Stimulated activated CD4-positive, alpha-beta T cell treated with anti-CD3 and anti-CD28 coated beads, Interleukin-4, amount 100 ng/mL, for 1 hour (primary cell): ENCODE measurements at regions not wholly inside any gene's neighbourhood (a gene's known extent, or its start where the extent isn't known, plus 50 kb on each side); places are given as distances from the start of the nearest gene placed in this dataset.
"Not testable (repeated sequence)": the region's sequence is repeated elsewhere in the genome, so short reads cannot be mapped to it uniquely, and the experiment has no call there.

ENCODE experiments used
- DNase-seq: peaks from one replicate; pipeline ENCODE4 v3.0.0-alpha.2; 2020

DNA sequence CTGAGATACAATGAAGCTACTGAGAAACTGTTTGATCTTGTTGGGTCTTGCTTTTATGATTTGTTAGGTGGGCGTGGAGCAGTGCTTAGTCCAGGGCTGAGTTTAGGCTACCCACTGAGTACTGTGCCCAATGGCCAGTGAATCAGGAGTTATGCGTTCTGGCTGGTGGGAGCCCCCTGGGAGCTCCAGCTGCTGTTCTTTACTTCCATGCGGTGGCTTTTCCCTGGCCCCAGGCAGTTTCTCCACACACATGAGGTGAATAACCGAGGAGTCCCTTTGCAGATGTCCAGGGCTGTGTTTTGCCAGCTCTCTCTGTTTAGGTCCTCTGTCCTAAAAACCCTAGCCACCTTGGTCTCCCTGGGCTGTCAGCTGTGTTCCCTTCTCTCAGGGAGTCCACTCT, 106.5 kb downstream of the KLF13 start:
- no peak for DNase-seq

DNA sequence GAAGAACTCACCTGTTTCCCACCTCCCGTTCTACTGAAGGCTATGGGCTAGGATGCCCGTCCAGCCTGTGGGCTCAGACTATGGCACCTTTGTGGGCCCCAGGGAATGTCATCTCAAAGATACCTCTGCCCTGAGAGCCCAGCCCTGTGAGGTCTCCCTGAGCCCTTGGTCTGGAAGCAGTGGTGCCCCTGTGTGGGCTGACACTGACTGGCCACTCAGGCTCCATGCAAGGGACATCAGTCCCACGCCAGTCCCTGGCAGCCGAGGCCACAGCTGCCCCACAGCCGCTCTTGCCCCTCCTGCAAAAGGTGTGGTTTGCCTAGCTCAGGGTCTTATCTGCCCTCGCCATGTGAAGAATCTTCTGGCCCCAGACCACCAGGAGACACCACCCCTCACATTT, 106.9 kb downstream of the KLF13 start:
- DNase-seq, result no peak

- no peak for DNase-seq
Measured at GRCh38 chr15:31434275-31434587, 107.6 kb downstream of the KLF13 start.

DNA sequence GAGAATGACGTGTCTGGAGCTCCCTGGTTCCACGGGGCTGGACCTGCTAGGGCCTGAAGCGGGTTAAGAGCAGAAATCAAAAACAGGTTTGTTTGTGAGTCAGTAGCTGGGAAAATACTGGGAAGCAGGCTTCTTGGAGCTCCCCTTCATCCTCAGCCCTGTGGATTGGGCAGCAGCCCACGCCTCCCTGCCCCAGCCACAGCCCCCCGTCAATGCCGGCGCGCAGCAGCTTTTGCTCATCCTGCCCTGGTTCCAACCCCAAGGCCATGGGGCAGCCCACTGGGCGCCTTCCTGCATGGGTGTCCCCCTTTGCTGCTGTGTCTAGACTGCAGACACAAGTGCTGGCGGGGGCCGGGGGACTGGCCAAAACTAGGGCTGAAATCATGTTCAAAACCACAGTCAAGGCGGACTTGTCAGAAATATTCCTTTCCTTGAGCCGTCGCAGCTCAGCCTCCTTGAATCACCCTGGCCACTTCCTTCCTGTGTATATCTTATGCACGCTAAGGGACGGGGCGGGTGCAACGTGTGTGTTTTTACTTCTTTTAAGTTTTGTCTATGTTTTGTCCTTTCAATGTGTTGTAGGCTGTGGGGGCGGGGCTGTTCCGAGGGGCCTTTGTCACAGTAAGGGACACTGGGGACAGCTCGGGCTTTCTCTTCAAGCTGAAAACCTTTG, 108.1 kb downstream of the KLF13 start:
- peak; percentile 81 for DNase-seq

DNA sequence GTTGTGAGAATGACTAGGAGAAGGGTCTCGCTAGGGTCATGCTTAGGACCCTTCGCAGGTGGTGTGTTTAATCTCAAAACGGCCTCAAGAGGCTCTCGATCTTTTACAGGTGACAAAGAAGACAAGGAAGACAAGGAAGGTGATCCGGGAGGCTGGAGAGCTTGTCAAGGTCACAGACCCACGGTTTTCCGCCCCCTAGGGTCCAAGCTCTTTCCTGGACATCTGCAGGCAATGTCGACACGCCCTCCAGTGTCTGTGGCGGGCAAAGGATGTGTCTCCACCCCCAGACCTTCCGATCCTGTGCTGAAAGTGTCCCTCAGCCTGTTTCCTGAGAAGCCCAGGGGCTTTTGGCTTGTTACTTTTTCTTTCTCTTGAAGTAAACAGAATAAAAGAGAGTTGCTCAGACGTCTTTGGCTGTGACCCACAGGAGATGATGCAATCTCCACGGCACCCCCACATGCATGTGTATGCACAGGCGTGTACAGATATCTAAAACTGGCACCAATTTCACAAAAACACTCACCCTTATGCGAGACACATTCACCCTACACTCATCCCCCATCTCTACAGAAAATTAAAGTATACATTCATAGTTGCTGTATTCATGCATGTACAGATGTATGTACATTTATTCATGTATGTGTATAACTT, 108.8 kb downstream of the KLF13 start:
- DNase-seq, result peak; percentile 80

GRCh38 chr15:31435912-31436628, 109.4 kb downstream of the KLF13 start:
- DNase-seq, result peak; percentile 40

GRCh38 chr15:31437686-31438085, 111.1 kb downstream of the KLF13 start:
- DNase-seq, result peak; percentile 71

- DNase-seq, result no peak
Measured at GRCh38 chr15:31438601-31439265, 112.1 kb downstream of the KLF13 start.

DNA sequence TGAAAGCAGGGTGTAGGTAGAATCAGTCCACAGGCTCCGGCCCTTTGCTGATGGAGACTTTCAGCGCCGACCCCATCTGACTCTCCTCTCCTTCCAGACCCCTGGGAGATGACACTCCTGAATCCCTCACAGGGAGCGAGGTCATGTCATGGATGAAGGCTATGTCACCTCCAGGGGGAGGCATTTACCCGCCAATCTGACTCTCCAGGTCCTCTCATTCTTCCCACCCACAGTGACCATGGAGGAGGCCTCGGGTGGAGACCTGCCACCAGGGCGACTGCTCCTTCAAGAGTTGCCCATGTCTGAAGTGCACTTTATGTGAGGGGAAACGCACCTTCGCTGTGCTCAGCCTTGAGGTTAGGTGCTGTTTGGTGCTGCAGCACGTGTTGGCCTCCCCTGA, 112.7 kb downstream of the KLF13 start:
- peak; percentile 24 for DNase-seq

DNA sequence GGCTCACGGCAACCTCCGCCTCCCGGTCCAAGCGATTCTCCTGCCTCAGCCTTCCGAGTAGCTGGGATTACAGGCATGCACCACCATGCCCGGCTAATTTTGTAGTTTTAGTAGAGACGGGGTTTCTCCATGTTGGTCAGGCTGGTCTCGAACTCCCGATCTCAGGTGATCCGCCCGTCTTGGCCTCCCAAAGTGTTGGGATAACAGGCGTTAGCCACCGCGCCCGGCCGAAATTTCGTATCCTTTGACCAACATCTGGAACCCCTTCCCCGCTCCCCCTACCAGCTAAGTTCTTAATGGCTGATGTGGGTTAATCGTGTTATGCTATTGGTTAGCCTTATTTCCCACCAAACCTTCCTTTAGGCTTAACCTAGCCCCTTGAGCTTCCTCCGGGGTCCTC, 113.6 kb downstream of the KLF13 start:
- DNase-seq, result not testable (repeated sequence)

DNA sequence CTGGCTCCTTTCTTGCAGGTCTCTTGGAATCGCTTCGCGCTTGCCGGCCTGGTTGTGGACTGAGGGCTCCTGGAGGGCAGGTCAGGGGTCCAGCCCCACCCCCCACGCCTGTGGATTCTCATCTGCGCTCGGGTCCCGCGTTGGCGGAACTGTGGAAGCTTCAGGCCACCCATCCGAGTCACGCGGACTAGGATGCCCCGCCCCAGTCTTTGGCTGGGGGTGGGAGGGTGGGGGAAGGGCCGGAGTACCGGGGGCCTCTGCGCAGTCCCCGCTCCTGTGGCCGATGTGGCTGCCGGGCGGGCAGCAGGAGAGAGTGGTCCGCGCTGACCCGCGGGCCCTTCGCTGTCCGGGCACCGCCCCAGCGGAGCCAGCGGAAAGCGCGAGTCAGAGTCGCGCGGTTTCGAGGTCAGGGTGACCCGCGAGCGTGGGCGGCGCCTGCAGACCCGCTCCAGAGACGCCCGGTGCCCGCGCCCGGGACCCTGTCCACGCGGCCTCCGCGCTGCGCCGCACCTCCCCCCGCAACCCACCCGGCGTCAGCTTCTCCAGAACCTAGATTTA, 114.2 kb downstream of the KLF13 start:
- DNase-seq, result peak; percentile 54

DNA sequence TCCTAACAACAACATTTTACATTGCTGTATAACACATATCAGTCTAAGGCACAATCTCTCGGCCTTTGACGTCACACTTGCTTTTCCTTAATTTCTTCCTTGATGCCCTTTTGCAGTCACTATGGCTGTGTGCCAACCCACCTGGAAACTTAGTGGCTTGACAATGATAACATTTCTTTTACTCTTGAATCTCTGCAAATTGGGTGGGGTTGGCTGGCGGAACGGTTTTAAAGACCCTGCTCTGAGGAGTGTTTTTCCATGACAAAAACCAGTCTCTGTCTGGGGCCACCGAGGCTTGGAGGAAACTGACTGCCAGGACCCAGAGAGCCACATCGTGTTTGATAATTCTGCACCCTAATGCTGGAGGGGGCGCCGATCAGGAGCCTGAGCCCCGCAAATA, 115.6 kb downstream of the KLF13 start:
- DNase-seq, result no peak

GRCh38 chr15:31442699-31443111, 116.1 kb downstream of the KLF13 start:
- DNase-seq, result no peak

GRCh38 chr15:31444844-31445243, 118.2 kb downstream of the KLF13 start:
- no peak for DNase-seq

DNA sequence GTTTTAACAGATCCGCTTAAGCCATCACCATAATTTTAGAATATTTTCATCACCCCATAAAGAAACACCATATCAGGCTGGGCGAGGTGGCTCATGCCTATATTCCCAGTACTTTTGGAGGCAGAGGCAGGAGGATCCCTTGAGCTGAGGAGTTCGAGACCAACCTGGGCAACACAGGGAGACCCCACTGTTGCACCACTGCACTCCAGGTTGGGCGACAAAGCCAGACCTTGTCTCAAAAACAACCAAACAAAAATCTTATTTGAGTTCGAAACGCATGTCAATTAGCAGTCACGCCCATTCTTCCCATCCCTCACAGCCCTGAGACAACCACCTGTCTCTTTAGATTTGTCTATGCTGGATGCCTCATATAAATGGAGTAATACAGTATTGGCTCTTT, 119.9 kb downstream of the KLF13 start:
- DNase-seq, result no peak

- no peak for DNase-seq
Measured at GRCh38 chr15:31447931-31448634, 121.4 kb downstream of the KLF13 start.

DNA sequence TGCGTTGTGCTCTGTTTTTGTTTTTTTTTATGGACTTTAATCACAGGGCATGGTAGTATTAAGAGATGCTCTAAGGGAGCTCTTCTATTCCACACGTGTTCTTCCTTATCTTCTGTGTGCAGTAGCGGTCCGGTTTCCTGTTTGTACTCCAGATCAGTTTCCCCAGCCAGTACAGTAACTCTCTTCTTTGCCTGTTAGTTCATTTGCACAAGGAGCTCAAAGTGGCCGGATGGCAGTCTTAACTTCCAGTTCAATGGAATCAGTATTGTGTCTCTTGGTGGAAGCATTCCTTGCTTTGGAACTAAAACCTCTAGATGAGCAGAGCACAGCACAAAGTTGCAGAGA, 122.0 kb downstream of the KLF13 start:
- no peak for DNase-seq

DNA sequence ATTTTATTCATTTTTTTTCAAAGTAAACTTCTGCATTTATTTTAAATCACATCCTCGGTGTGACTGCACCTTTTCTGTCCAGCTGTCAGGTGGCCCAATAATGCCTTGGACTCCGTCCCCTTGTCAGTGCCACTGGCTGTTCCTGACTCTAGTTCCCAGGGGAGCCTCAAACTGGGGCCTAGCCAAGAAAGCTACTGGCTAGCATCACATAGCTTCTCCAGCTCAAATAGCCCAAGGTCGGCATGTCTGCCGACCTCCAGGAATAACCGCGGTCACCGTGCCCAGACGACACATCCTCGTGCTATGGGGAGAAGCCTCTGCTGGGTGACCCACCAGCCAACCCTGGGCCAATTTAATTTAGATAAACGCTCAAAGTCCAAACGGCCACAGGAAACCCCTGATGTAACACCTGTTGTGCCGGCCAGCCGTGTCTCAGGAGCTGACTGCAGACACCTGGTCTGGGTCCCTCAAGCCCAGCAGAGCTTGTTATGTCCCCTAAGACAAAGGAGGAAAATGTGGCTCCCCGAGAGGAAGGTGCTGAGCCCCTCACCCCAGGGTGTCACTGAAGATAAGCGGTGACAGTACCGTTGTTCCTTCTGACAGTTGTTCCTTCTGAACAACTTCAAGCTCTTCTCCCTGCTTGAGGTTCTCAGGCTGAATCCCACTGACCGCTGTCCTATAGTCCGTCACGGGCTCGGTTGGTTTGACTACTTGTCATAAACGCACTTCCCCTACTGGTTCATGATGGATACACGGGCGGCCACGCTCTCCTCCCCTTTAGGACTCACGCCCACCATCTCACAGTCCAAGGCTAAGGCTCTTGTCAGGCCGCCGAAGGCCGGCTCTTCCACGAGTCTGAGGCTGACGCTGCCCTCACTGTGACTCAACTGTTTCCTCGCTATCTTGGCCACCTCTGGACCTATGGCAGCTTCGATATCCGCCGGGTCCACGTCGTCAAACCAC, 126.2 kb downstream of the KLF13 start:
- DNase-seq, result no peak

- DNase-seq, result no peak
Measured at GRCh38 chr15:31453558-31454318, 127.1 kb downstream of the KLF13 start.

DNA sequence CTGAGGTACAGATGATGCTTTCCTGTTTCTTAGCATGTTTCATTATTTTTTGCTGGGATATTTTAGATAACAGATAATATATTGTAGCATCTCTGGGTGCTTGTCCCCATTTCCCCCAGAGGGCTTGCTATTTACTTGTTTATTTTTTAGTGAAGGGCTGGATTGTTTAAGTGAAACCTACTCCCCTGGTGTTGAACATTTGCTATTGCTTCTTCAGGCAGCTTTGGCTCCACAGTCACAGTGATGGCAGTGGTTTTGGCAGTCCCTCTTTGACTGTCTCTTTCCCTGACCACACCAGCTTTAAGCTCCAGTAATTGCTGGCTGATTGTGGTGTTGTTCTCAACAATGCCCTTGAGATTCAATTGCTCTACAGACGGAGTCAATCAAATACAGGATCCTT, 128.9 kb downstream of the KLF13 start:
- DNase-seq, result no peak
